MM.1S (cell line): ENCODE measurements at regions not wholly inside any gene's neighbourhood (a gene's known extent, or its start where the extent isn't known, plus 50 kb on each side); places are given as distances from the start of the nearest gene placed in this dataset.

Experiments used
- DNase-seq: peaks from one replicate; pipeline ENCODE4 v3.0.0-alpha.2; 2015
- H2AFZ ChIP-seq: fragments of 300-600 bp; sonication (generic); 2 replicates; pipeline ENCODE4 v1.6.0; 2016; ENCODE audit warnings: antibody characterized with exemption, low read length
- H3F3A ChIP-seq: fragments of 300-600 bp; sonication (generic); 2 replicates; pipeline ENCODE4 v1.6.1; 2016; ENCODE audit warnings: mild to moderate bottlenecking, antibody characterized with exemption, low read length, moderate library complexity, mixed read lengths; ENCODE audit not compliant: insufficient read depth
- H3K27ac ChIP-seq: fragments of 300-600 bp; sonication (generic); 2 replicates; pipeline ENCODE4 v1.5.1; 2016; ENCODE audit warnings: mild to moderate bottlenecking, low read length
- H3K27me3 ChIP-seq: fragments of 300-600 bp; sonication (generic); replicated peaks from 2 replicates; pipeline ENCODE4 v1.6.0; 2016; ENCODE audit warnings: low read length; ENCODE audit not compliant: insufficient read depth
- H3K36me3 ChIP-seq: fragments of 300-600 bp; sonication (generic); replicated peaks from 2 replicates; pipeline ENCODE4 v1.6.1; 2016; ENCODE audit warnings: mild to moderate bottlenecking, low read length, mixed read lengths; ENCODE audit not compliant: insufficient read depth
- H3K4me1 ChIP-seq: fragments of 300-600 bp; sonication (generic); 2 replicates; pipeline ENCODE4 v1.6.1; 2016; ENCODE audit warnings: low read length, mixed read lengths
- H3K4me2 ChIP-seq: fragments of 300-600 bp; sonication (generic); 2 replicates; pipeline ENCODE4 v1.6.0; 2016; ENCODE audit warnings: low read depth, low read length
- H3K4me3 ChIP-seq: fragments of 300-600 bp; sonication (generic); 2 replicates; pipeline ENCODE4 v1.5.1; 2016; ENCODE audit warnings: low read length, mixed read lengths
- H3K79me2 ChIP-seq: fragments of 300-600 bp; sonication (generic); 2 replicates; pipeline ENCODE4 v1.6.1; 2016; ENCODE audit warnings: mixed run types, low read length, mixed read lengths
- H3K9ac ChIP-seq: fragments of 300-600 bp; sonication (generic); 2 replicates; pipeline ENCODE4 v1.6.1; 2016; ENCODE audit warnings: low read length, mixed read lengths
- H3K9me2 ChIP-seq: fragments of 300-600 bp; sonication (generic); replicated peaks from 2 replicates; pipeline ENCODE4 v1.6.1; 2016; ENCODE audit warnings: mild to moderate bottlenecking, low read length, mixed read lengths; ENCODE audit not compliant: insufficient read depth
- H3K9me3 ChIP-seq: fragments of 300-600 bp; sonication (generic); replicated peaks from 2 replicates; pipeline ENCODE4 v1.6.1; 2016; ENCODE audit warnings: mild to moderate bottlenecking, low read length, mixed read lengths; ENCODE audit not compliant: insufficient read depth
- H4K20me1 ChIP-seq: fragments of 300-600 bp; sonication (generic); 2 replicates; pipeline ENCODE4 v1.6.1; 2016; ENCODE audit warnings: mild to moderate bottlenecking, low read length, moderate library complexity, mixed read lengths; ENCODE audit not compliant: insufficient read depth
- EZH2 ChIP-seq: fragments of 300-600 bp; sonication (generic); optimal IDR thresholded peaks from 2 replicates; pipeline ENCODE3; 2017; ENCODE audit warnings: low read depth, mild to moderate bottlenecking, antibody characterized with exemption, low read length, mixed read lengths
- EZH2phosphoT487 ChIP-seq: fragments of 300-600 bp; sonication (generic); IDR thresholded peaks from 2 replicates; pipeline ENCODE4 v1.6.1; 2018; ENCODE audit warnings: antibody characterized with exemption, low read length
- TF ChIP-seq, protein P1 (sequence below): fragments of 300-600 bp; sonication (generic); IDR thresholded peaks from 2 replicates; pipeline ENCODE4 v1.5.1; 2016; ENCODE audit warnings: antibody characterized with exemption, low read length, mixed read lengths

DNA sequence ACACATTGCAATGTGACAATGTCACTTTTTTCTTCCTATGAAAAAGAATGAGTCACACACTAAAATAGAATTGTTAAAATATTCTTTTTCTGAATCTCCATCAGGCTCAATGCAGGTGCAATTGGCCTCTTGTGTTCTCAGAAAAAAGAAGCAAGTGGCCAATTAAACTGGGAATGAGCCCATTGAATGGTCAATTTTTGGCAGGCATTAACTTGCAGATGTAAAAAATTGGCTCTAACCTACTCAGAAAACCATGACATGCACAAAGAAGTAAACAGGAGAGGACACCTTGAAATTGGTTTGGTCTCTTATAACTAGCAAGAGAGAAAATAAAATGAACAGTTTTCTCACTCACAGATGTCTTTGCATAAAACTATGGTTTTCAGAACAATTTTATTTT, 820.8 kb downstream of the TBL1XR1 start:
- no peaks in the 10 kb centered on the region for H3K27me3 ChIP-seq
- H3K9ac ChIP-seq: no peak overlapping the region
- no peaks in the 10 kb centered on the region for H3K36me3 ChIP-seq
- no peak overlapping the region for H2AFZ ChIP-seq
- no peaks in the 10 kb centered on the region for H3K4me1 ChIP-seq
- no peaks in the 10 kb centered on the region for H3F3A ChIP-seq
- no peaks in the 10 kb centered on the region for H3K9me3 ChIP-seq
- no peak for DNase-seq
- no peak overlapping the region for H3K27ac ChIP-seq
- no peaks in the 10 kb centered on the region for H3K79me2 ChIP-seq
- no peak for TF ChIP-seq EZH2phosphoT487
- TF ChIP-seq, protein P1, sequence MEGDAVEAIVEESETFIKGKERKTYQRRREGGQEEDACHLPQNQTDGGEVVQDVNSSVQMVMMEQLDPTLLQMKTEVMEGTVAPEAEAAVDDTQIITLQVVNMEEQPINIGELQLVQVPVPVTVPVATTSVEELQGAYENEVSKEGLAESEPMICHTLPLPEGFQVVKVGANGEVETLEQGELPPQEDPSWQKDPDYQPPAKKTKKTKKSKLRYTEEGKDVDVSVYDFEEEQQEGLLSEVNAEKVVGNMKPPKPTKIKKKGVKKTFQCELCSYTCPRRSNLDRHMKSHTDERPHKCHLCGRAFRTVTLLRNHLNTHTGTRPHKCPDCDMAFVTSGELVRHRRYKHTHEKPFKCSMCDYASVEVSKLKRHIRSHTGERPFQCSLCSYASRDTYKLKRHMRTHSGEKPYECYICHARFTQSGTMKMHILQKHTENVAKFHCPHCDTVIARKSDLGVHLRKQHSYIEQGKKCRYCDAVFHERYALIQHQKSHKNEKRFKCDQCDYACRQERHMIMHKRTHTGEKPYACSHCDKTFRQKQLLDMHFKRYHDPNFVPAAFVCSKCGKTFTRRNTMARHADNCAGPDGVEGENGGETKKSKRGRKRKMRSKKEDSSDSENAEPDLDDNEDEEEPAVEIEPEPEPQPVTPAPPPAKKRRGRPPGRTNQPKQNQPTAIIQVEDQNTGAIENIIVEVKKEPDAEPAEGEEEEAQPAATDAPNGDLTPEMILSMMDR: no peak
- no peak for TF ChIP-seq EZH2
- no peaks in the 10 kb centered on the region for H3K9me2 ChIP-seq
- H4K20me1 ChIP-seq: no peaks in the 10 kb centered on the region
- H3K4me2 ChIP-seq: no peak overlapping the region
- H3K4me3 ChIP-seq: no peak overlapping the region

DNA sequence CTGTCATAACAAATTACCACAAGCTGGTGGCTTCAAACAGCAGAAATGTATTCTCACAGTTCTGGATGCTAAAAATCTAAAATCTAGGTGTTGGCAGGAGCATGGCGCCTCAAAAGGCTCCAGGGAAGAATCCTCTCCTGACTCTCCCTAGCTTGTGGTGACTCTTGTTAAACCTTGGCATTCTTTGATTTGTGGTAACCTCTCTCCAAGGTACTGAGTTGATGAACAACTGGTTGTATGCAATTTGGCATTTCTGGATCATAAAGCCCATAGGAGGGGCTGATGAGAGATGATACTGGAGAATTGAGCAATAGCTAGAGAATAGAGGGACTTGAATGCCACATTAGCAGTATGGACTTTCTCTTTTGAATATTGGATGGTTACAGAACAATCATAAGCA, 821.8 kb downstream of the TBL1XR1 start:
- Histone ChIP-seq H3K4me2 (no peak overlapping the region), H4K20me1 (no peaks in the 10 kb centered on the region), H3K9me2 (no peaks in the 10 kb centered on the region), H3K27ac (no peak overlapping the region), H3K9me3 (no peaks in the 10 kb centered on the region), H2AFZ (no peak overlapping the region), H3K27me3 (no peaks in the 10 kb centered on the region), H3F3A (no peaks in the 10 kb centered on the region), H3K4me1 (no peaks in the 10 kb centered on the region), H3K79me2 (no peaks in the 10 kb centered on the region), H3K9ac (no peak overlapping the region), H3K36me3 (no peaks in the 10 kb centered on the region), H3K4me3 (no peak overlapping the region)
- no peak for DNase-seq
- TF ChIP-seq EZH2: no peak
- TF ChIP-seq EZH2phosphoT487: no peak
- TF ChIP-seq, protein P1: no peak

DNA sequence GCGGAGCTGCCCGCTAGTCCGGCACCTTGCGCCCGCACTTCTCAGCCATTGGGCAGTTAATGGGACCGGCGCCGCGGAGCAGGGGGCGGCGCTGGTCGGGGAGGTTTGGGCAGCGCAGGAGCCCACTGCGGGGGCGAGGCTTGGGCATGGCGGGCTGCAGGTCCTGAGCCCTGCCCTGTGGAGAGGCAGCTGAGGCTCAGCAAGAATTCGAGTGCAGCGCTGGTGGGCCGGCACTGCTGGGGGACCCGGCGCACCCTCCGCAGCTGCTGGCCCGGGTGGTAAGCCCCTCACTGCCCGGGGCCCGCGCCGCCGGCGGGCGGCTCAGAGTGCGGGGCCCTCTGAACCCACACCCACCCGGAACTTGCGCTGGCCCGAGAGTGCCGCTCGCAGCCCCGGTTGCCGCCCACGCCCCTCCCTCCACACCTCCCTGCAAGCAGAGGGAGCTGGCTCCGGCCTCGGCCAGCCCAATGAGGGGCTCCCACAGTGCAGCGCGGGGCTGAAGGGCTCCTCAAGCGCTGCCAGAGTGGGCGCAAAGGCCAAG, 835.0 kb downstream of the TBL1XR1 start:
- H3K4me3 ChIP-seq: no peak overlapping the region
- no peaks in the 10 kb centered on the region for H4K20me1 ChIP-seq
- no peak overlapping the region for H3K9ac ChIP-seq
- no peaks in the 10 kb centered on the region for H3K9me3 ChIP-seq
- no peak overlapping the region for H3K4me2 ChIP-seq
- H3K36me3 ChIP-seq: no peaks in the 10 kb centered on the region
- no peaks in the 10 kb centered on the region for H3K9me2 ChIP-seq
- no peaks in the 10 kb centered on the region for H3K79me2 ChIP-seq
- DNase-seq: no peak
- no peak overlapping the region for H2AFZ ChIP-seq
- no peaks in the 10 kb centered on the region for H3K4me1 ChIP-seq
- no peaks in the 10 kb centered on the region for H3K27me3 ChIP-seq
- TF ChIP-seq, protein P1: no peak
- TF ChIP-seq EZH2 (no peak), EZH2phosphoT487 (no peak)
- no peak overlapping the region for H3K27ac ChIP-seq
- no peaks in the 10 kb centered on the region for H3F3A ChIP-seq
